ENCODE measurements at regions not wholly inside any gene's neighbourhood (a gene's known extent, or its start where the extent isn't known, plus 50 kb on each side); places are given as distances from the start of the nearest gene placed in this dataset.

GRCh38 chr1:82348487-82348886 lies 547.8 kb downstream of the ADGRL2 start:
- DNase-seq = no peak
- Histone ChIP-seq H3K36me3 (no peaks in the 10 kb centered on the region), H3K27me3 (no peaks in the 10 kb centered on the region), H3K4me3 (no peak overlapping the region), H3K27ac (no peak overlapping the region), H3K4me1 (no peaks in the 10 kb centered on the region), H3K9me3 (no peaks in the 10 kb centered on the region)
- no peak for ATAC-seq
- no peak for TF ChIP-seq CTCF (IDR thresholded peaks at IDR 0.05)
- no peak for FAIRE-seq
- WGBS, 2 donors = 84 to 89% methylated on average over 2 of the region's 2 CpGs
- intact Hi-C loops (cut with DNase I) = no loop called here

GRCh38 chr1:82346141-82346540 lies 545.4 kb downstream of the ADGRL2 start:
- WGBS, 2 donors = 54 to 70% methylated on average over 4 of the region's 4 CpGs
- peak in 1 of 4 donors; percentile 48 for ATAC-seq
- no peak for TF ChIP-seq CTCF (IDR thresholded peaks at IDR 0.05)
- no peak for FAIRE-seq
- H3K27me3 ChIP-seq = no peaks in the 10 kb centered on the region
- H3K4me1 ChIP-seq = no peaks in the 10 kb centered on the region
- no peak overlapping the region for H3K4me3 ChIP-seq
- no peaks in the 10 kb centered on the region for H3K36me3 ChIP-seq
- H3K9me3 ChIP-seq = no peaks in the 10 kb centered on the region
- intact Hi-C loops (cut with DNase I) = no loop called here
- no peak for DNase-seq
- no peak overlapping the region for H3K27ac ChIP-seq

- H3K9me3 ChIP-seq = no peaks in the 10 kb centered on the region
- ATAC-seq (no peak), FAIRE-seq (no peak)
Observed at GRCh38 chr1:82343381-82343780, 542.6 kb downstream of the ADGRL2 start.

GRCh38 chr1:82337635-82338034 lies 536.9 kb downstream of the ADGRL2 start:
- intact Hi-C loops (cut with DNase I) = no loop called here
- no peaks in the 10 kb centered on the region for H3K9me3 ChIP-seq
- no peak for FAIRE-seq
- H3K4me1 ChIP-seq = no peaks in the 10 kb centered on the region
- ATAC-seq = no peak
- no peak for DNase-seq
- H3K27me3 ChIP-seq = no peaks in the 10 kb centered on the region
- no peak overlapping the region for H3K27ac ChIP-seq
- no peak overlapping the region for H3K4me3 ChIP-seq
- TF ChIP-seq CTCF (IDR thresholded peaks at IDR 0.05) = no peak
- no peaks in the 10 kb centered on the region for H3K36me3 ChIP-seq
- 59 to 80% methylated on average over 1 of the region's 1 CpG for WGBS, 2 donors

More at GRCh38 chr1:82343381-82343780, 542.6 kb downstream of the ADGRL2 start:
- no peaks in the 10 kb centered on the region for H3K36me3 ChIP-seq
- no peak for TF ChIP-seq CTCF (IDR thresholded peaks at IDR 0.05)
- H3K4me3 ChIP-seq = no peak overlapping the region
- 60 to 86% methylated on average over 2 of the region's 2 CpGs for WGBS, 2 donors
- H3K27ac ChIP-seq = no peak overlapping the region
- no peaks in the 10 kb centered on the region for H3K27me3 ChIP-seq
- intact Hi-C loops (cut with DNase I) = no loop called here
- no peak for DNase-seq
- H3K4me1 ChIP-seq = no peaks in the 10 kb centered on the region

DNA sequence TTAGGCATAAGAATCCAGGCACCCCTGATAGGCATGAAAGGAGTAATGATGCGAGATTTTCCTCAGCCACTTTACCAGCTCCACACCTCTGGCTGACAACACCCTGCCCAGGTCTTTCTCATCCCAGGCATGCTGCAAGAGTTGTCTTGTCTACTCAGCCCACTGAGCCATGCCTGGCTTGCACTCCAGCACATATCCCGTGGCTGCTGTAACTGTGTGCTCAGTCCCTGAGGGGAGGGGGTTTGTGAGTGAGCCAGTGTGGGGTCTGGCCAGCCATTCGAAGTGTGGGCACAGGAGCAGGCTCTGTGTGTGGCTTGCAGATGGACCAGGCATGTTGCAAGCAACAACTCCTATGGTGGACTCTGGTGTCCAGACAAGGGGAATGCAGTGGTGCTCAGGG lies 529.6 kb downstream of the ADGRL2 start:
- H3K4me1 ChIP-seq = no peaks in the 10 kb centered on the region
- intact Hi-C loops (cut with DNase I) = no loop called here
- H3K27ac ChIP-seq = no peak overlapping the region
- TF ChIP-seq CTCF (IDR thresholded peaks at IDR 0.05) = no peak
- no peak for ATAC-seq
- H3K9me3 ChIP-seq = no peaks in the 10 kb centered on the region
- DNase-seq = no peak
- FAIRE-seq = no peak
- WGBS, 2 donors = 83 to 90% methylated on average over 3 of the region's 3 CpGs
- H3K36me3 ChIP-seq = no peaks in the 10 kb centered on the region
- no peak overlapping the region for H3K4me3 ChIP-seq
- H3K27me3 ChIP-seq = no peaks in the 10 kb centered on the region

Measured in pancreas (tissue), 10 donors.